GM20000 (cell line): ENCODE measurements at regions not wholly inside any gene's neighbourhood (a gene's known extent, or its start where the extent isn't known, plus 50 kb on each side); places are given as distances from the start of the nearest gene placed in this dataset.

Source experiments
- DNase-seq: peaks from one replicate; pipeline ENCODE4 v3.0.0; 2012; ENCODE audit warnings: low spot score
- CTCF ChIP-seq: IDR thresholded peaks from 2 replicates; pipeline ENCODE4 v1.5.1; 2012; ENCODE audit warnings: mild to moderate bottlenecking, control low read depth; ENCODE audit errors: extremely low read depth, missing control alignments

- TF ChIP-seq CTCF = no peak
- DNase-seq = no peak
These were observed 90.0 kb upstream of the NIPBL start for GRCh38 chr5:36786448-36787012.

GRCh38 chr5:36787365-36788093 lies 89.0 kb upstream of the NIPBL start:
- no peak for TF ChIP-seq CTCF
- no peak for DNase-seq

- TF ChIP-seq CTCF = no peak
- DNase-seq = no peak
These were observed 85.7 kb upstream of the NIPBL start for GRCh38 chr5:36790847-36791246.

GRCh38 chr5:36792560-36793180 lies 83.9 kb upstream of the NIPBL start:
- no peak for TF ChIP-seq CTCF
- no peak for DNase-seq

- DNase-seq = no peak
- TF ChIP-seq CTCF = no peak
These were observed 81.2 kb upstream of the NIPBL start for GRCh38 chr5:36795366-36795765.

GRCh38 chr5:36796155-36796554 lies 80.4 kb upstream of the NIPBL start:
- TF ChIP-seq CTCF = no peak
- DNase-seq = no peak

- no peak for DNase-seq
- TF ChIP-seq CTCF = no peak
These were observed 75.0 kb upstream of the NIPBL start for GRCh38 chr5:36801523-36801922.
